HG03139 (cell line): ENCODE measurements at regions not wholly inside any gene's neighbourhood (a gene's known extent, or its start where the extent isn't known, plus 50 kb on each side); places are given as distances from the start of the nearest gene placed in this dataset.

Experiments
- ATAC-seq: cut with Tn5 transposase; IDR thresholded peaks from one replicate; pipeline ENCODE4 v1.9.1; 2021; ENCODE audit not compliant: unreplicated experiment

DNA sequence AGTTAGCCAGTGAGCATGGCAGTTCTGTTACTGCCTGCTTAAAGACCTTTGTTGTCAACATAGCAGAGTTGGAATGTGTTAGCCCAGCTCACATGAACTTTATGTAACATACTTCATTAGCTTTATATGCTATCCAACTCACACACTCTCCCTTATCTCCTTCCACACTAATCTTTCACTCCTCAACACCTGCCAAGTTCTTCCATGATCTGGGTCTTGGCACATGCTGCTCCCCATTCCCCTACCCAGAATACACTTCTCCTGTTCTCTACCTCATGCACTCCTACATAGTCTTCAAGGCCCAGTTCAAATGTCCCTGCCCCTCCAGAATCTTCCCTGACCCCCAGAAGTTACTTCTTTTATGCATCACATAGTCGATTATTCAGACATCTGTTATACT is 179.3 kb downstream of the KATNAL1 start:
- no peak for ATAC-seq

DNA sequence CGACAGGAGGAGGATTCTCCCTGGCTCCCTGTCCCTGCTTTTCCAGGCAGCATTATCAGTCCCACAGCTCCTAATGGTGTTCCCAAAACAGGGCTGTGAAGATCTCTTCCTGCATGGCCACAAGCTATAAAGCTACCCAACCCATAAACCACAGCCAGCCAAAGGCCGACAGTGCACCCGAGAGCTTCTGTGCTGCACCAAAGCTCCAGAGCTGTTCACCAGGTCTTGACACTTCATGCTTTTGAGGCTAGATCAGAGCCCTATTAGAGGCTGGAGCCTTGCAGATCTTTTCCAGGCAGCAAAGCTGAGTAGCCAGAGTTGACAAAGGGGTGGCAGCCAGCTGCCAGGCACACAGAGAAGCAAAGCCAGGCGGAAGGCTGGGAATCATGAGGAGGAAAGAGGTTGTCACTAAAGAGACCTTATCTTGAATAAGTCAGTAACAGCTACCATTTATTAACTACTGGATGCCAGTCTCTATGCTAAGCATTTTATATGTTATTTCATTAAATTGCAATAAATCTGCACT is 180.4 kb downstream of the KATNAL1 start:
- ATAC-seq: no peak

DNA sequence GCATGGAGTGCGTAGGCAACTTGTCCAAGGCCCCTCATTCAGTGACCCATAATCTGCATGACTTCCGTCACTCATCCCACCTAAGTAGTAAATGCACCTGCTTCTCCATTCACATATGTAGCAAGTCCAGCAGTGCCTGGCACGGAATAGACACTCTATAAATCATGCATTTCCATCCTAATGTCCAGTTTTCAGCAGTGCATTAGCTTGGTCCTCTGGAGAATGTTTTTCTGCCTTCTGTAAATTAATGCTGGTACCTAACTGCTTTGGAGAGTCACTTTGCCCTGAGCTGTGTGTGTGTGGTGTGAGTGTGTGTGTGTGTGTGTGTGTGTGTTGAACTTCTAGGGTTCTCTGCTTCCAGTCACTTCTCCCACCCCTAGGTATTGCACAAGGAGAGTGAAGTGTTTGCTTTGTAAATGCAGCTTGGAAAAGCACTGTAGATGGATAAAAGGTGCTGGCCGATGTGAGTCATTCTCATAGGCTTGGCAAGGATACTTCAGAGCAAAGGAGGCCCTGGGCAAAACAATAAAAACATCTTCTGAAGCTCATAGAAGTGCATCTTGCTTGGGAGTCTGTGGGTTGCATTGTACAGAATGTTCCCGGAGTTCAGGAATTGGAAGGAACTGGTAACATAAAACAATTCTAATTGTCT is 181.8 kb downstream of the KATNAL1 start:
- no peak for ATAC-seq

DNA sequence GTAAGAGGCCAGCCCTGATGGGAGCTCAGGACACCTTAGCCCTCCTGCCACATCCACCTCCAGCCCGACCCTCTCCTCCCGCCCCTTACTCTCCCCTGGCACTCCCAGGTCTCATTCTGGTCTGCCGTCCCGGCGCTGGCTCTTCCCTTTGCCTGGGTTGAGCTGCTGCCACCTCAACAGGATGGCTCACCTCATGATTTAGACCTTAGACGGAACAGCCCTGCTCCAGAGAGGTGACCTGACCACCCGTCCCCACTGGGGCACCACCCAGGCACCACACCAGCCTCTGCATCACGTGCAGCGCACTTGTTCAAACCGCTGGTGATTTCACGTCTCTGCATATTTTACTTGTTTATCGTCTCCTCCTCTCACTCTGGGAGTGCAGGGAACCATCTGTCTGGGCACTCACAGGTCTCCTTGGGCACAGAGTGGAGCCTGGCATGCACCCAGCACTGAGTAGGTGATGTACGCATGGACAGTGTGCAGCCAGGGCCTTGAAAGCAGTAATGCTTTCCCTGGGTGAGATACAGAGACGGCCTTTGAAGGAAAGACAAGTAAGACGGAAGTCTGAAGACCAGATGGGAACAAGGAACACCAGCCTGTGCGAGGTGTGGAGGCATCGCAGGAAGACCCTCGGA is 183.1 kb downstream of the KATNAL1 start:
- ATAC-seq: no peak

DNA sequence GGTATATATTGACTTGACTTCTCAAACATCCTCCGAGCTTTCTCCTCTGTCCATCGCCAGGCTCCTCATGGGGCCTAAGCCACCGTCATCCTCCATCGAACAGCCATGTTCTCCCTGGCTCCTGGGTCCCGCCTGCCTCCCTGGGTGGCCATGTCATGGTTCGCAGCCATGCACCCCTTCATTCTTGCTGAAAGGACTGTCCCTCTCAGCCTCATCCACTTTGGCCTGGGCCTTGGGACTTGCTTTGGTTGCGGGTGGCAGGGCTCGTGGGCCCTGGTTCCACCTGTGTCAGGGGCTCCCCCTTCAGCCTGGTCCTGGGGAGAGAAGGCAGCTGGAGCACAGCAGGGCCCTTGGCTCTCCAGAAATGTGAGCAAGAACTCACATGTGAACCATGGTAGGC is 183.8 kb downstream of the KATNAL1 start:
- ATAC-seq: no peak

DNA sequence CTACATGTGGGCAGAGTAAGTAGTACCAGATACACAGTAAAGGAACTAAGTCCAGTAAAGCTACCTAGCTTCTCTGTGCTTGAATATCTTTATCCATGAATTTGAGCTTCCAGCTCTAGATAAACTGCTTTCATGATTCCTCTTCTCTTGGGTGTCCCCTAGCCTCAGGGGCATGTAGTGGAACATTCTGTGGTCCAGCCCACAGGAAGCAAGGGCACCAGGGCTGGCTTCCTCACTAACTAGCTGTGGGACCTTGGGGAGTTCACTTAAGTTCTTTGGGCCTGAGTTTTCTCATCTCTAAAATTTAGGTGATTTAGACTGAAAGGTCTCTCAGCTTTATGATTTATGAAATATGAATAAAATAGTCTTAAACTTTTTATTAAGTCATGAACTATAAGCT is 185.7 kb downstream of the KATNAL1 start:
- no peak for ATAC-seq

DNA sequence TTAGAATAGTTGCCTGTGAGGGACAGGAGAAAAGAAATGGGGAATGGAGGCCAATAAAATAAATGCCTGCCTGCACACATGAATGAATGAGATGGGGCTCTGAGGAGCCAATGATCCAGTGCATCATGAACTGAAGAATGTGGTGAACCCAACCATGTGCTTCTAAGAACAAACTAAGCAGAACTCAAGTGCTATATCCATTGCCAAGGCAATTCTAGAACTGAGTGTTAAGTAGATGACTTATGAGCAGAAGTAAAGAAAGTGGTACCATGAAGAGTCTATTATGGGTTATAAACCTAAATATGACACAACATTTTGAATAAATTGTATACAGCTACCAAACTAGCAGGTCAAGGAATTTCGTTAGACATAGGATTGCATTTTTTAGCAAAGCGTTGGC is 186.1 kb downstream of the KATNAL1 start:
- no peak for ATAC-seq

DNA sequence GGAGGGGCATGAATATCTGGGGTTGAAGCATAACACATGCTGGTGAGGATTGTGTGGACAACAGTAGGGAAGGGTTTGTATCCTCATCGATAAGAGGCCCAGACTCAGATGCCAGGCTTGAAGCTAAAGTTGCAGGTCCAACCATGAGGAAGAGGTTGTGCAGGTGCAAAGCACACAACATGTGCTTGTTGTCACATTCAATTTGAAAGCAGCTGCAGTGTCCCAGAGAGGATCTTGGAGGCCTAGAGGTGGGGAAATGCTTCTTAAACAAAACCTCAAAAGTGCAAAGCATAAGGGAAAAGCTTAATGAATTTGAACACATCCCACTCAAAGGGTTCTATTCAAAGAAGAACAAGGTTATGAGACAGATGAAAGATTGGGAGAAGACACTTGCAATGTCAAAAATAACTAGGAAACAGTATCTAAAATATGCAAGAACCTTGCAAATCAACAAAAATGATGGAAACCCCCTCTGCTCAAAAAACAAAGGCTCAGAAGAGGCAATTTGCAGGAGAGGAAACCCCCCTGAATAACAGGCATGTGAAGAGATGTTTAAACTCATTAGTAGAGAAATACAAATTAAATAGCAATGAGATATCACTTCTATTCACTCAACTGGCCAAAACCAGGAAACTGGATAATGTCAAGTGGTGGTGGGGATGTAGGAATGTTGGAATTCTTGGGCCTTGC is 187.1 kb downstream of the KATNAL1 start:
- ATAC-seq: no peak

DNA sequence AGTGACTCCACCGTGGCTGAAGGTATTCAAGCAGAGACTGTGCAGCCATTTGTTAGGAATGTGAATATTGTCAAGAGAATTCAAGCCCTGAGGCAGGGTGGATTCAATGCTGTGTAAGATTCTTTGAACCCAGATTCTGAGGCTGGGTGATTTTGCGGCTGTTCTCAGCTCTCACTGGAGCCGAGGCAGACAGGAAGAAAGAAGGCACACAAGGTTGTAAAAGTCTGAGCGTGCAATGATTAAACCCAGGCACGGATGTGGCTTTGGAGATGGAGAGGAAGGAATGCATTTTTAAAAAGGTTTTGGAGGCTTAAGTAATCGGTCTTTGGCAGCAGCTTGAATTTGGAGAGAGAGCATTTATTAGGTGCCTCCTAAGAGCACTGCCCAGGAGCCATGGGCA is 187.9 kb downstream of the KATNAL1 start:
- no peak for ATAC-seq

DNA sequence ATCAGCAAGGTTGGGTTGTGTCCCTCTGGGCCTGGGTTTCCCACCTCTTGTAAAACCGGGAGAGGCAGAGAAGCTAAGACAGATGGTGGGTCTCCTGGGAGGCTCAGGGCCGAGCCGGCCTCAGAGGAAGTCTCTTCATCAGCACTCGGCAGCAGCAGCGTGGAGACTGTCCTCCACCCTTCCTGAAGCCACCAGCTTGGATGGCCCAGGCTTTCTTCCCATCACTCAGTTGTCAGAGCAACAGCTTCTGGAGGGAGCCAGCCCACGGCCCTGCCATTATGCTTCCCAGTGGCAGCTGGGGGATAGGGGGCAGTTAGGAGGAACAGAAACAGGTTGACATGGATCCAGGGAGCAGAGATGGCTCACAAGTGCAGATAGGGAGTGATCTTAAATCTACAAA is 191.0 kb downstream of the KATNAL1 start:
- ATAC-seq: no peak

DNA sequence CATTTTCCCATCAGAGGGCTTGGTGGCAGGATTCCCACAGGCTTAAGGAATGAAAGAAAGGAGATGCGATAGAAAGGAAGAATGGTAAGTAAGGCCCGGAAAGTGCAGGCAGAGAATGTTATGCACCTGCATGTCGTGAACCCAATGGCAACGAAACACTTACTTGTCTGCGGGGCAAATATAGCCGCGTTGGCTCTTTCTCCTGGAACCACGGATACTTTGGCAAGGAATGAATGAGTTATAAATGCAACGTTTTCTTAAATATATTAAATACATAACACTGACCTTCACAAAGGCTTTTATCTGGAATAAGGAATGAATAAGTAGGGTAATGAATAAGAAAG is 192.1 kb downstream of the KATNAL1 start:
- no peak for ATAC-seq

DNA sequence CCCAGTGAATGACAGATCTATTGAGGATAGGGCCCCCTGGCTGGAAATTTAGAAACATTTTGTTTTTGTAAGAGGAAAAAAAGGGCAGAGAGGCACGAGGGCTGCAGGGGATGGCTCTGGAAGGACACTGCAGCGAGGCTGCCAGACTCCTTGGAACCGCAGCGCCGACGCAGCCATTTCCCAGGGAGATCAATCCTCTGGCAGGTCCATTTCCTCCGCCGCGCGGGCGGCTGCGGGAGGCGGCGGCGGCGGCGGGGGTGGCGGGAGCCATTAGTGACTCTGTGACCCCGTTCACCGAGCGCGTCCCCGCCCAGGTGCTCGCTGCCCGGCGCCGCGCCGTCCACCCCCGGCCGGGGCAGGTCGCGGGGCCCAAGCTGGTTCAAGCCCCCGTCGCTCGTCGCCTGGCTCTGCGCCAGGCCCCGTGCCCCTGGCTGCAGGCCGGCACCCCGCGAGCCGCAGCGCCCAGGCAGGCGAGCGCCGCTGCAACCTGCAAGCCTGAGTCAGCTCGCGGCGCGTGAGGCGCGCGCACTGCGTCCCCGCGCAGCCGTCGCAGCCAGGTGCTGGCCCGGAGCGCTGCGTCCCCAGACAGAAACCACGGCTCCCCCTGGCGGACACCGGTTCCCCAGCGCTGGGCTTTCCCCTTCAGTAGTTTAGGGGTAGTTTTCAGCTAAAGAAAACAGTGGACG is 192.6 kb downstream of the KATNAL1 start:
- ATAC-seq: peak; percentile 85

DNA sequence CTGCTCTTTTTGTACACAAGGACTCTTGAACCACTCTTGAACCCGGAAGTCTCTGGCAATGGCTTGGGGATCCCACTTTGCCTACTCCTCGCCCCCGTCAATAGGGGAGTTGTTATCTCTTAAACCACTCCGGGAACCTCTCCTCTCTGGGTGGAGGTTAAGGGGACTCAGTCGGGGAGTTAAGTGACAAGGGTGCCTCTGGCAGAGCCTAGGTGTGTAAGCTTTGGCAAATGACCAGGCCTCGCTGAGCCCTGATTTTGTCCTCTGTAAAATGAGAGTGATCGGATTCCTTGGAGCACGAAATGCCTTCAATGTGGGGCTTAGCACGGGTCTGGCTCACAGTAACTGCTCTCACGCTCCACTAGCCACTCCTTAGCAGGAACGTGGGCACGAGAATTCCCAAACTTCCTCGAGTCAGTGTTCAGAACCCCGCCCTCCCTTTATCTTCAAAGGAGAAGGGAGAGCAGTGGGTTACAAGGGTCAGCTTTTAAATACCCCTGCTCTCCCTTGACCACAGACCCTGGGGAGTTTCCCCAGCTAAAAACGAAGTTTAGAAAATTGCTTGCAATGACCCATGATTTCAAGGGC is 193.3 kb downstream of the KATNAL1 start:
- ATAC-seq: no peak

DNA sequence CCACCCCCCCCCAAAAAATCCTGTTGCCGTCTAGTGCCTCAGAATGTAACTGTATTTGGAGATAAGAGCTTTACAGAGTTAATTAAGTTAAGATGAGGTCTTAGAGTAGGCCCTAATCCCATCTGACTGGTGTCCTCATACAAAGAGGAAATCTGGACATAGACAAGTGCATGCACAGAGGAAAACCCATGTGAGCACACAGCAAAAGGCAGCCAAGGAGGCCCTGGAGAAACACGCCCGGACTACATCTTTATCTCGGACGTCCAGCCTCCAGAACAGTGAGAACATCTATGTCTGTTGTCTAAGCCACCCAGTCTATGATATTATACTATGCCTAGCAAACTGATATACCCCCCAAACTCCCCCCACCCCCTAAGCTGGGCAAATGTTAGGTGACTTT is 193.8 kb downstream of the KATNAL1 start:
- no peak for ATAC-seq

DNA sequence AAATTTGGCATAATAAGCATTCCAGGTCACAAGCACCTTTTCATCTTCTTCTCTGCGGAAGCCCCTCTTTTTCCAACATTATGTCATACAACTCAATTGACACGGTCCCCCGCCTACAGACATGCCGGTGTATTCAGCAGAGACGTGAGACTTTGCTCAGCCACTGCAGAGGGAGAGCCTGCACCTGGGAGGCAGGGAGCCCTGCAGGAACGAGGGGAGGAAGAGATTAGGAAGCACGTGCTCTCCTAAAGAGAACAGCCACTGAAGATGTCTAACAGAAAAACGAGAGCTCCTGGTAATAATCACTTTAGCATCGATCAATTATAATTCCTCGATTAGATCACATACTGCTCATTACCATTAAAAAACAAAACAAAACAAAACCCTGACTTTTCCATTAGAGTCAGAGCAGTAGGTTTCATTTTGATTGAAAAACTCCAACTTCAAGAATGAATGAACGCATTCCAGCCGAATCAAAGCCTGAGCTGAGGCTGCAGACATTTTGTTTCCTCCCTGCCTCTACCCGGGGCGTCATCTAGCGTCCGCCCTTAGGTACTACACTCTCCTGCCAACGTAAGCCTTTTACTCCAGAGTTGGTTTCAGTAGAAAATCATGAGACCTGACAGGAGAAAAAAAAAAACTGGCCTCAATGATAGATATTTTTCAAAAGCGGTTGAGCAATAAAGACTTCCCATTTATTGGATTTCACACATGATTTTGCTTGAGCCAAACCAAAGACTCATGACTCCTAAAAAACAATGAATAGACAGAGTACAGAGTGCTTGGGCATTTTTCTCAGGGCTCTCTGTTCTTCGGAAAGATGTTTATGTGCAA is 194.5 kb downstream of the KATNAL1 start:
- no peak for ATAC-seq

DNA sequence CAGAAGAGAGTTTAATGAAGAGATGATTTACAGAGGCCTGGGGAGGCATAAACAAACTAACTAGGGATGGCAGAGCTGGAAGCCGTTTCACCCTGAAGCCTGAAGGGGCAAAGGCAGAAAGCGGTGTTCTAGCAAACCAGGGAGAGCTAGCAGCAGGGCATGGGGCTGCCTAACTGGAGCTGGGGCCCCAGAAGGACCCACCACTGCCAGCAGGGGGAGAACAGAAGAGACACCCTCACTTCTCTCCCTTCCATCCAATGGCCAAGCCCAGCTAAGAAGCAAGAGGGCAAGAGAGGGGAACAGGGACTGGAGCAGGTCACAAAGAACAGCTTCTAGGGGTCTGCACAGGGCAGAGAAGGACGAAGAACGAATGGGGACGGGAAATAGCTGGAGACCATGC is 195.5 kb downstream of the KATNAL1 start:
- no peak for ATAC-seq

DNA sequence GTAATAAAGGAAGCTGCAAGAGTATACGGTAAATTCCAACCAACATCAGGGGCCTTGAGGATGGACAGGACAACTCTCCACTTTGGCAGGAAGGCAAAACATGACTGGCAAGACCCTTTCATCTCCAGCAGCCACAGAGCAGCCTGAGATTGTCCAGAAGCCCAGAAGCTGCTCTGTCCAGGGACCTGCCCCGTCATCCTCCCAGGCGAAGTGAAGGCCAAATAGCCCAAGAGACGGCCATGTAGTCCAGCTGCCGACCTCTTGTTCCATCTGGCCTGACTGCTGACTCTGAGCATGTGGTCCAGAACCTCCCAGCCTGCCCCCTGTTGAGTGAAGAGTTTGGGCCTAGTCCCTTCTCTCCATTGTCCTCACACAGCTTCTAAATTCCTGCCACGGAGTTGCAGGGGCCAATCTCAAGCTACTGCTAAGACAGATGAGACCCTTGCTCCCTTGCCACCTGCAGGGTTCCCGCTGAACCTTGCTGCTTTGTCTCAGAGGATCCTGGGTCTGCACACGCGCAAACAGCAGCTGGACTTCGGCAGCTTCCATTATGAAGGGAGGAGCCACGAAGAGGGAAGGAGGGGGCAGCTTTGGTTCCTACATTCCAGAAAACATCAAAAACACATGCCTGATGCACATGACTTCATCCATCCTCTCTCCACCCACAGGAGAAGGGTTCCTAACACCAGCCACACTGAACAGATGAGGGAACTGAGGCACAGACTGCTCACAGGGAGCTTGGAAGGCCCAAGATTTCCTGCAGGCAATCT is 196.9 kb downstream of the KATNAL1 start:
- ATAC-seq: no peak

DNA sequence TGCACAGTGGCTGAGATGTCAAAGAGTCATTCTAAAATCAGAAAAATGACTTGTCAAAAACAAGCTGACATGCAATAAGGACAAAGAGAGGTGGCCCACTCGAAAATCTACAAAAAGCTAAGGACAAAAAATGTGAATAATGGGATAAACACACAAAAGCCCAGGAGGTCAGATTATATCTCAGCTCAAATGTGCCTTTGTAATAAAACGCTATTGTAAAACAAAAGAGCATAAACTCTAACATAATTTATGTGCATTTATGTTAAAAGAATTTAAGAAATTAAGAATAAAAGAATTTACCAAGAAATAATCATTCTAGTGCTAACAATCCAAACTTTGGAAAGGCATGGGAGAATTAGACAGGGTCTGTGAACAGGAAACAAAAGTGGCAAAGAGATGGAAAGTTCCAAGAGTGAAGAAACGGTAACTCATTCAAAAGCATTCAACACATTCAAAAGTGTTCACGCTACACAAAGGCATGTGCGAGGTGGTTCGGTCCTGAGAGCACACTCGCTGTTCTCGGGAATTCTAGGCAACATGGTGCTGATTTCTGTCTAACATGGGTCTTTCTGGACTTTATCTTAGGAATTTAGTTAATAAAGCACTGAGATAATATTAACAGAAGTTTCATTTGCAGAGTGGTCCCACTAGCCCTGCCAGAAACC is 197.7 kb downstream of the KATNAL1 start:
- ATAC-seq: no peak

DNA sequence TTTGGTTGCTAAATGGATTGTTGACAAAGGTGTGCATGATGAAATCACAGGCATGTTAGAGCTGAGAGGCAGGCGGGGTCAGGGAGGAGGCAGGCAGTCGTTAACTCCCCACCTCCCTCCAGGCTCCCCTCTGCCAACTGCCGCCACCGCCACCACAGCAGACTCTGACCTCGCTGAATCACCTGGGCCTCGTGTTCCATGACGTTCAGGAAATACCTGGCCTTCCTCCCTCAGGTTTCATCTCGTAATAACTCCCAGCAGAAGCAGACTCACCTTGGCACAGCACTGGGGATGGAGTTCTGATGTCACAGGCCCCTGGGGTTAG is 198.5 kb downstream of the KATNAL1 start:
- ATAC-seq: no peak
